IPS-NIHi11 (cell line): ENCODE measurements at regions not wholly inside any gene's neighbourhood (a gene's known extent, or its start where the extent isn't known, plus 50 kb on each side); places are given as distances from the start of the nearest gene placed in this dataset.

ENCODE experiments used
- DNase-seq: peaks from one replicate; pipeline ENCODE4 v3.0.0; 2012; ENCODE audit warnings: mixed read lengths, low spot score

GRCh38 chr6:98137391-98137790 is 697.0 kb upstream of the POU3F2 start:
- DNase-seq = no peak

DNA sequence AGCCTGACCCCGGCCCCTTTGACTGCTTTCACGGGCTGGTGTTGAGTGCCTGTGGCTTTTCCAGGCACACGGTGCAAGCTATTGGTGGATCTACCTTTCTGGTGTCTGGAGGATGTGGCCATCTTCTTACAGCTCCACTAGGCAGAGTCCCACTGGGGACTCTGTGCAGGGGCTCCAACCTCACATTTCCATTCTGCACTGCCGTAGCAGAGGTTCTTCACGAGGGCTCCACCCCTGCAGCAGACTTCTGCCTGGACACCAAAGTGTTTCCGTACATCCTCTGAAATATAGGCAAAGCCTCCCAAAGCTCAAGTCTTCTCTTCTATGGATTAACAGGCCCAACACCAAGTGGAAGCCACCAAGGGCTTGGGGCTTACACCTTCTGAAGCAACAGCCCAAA is 691.5 kb upstream of the POU3F2 start:
- DNase-seq = no peak

DNA sequence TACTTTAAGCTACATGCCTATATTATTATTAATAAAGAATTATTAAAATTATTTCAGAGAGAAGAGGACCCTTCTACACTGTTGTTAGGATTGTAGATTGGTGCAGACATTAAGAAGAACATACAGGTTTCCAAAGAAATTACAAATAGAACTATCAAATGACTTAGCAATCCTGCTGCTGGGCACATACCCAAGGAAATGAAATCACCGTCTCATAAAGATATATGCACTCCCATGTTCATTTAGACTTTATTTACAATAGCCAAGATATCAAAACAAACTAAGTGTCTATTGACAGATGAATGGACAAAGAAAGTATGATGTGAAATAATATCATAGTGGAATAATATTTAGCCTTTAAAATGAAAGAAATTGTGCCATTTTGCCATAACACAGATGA is 687.7 kb upstream of the POU3F2 start:
- no peak for DNase-seq

DNA sequence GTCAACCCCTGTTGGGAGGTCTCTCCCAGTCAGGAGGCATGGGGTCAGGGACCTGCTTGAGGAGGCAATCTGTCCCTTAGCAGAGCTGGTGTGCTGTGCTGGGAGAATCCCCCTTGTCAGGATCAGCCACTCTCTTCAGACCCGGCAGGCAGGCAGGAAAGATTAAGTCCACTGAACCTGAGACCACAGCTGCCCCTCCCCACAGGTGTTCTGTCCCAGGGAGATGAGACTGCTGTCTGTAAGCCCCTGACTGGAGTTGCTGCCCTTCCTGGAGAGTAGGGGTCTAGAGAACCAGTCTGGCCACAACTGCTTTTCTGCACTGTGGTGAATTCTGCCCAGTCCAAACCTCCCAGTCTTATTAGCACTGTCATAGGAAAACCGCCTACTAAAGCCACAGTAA is 677.8 kb upstream of the POU3F2 start:
- no peak for DNase-seq

DNA sequence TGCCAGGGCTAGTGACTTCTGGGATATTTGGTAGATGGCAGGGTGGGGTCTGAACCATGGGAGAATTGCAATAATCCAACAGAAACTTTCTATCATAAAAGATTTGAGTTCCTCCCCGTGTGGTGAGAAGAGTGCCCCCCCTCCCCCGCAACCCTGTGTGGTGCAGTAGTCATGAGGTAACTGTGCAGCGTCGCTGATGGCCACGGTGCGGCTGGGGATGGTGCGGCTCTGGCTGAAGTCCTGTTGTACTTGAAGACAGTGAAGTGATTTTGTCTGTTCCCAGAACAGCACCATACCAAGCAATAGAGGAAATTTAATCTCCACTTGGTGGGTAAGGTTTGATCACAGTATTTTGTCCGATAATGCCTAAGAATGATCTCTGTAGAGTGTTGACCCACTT is 654.8 kb upstream of the POU3F2 start:
- DNase-seq = no peak

- no peak for DNase-seq
Measured at GRCh38 chr6:98200084-98200483, 634.3 kb upstream of the POU3F2 start.

GRCh38 chr6:98203170-98203806 is 631.1 kb upstream of the POU3F2 start:
- DNase-seq = peak; percentile 8

- DNase-seq = no peak
Measured at GRCh38 chr6:98212468-98212867, 621.9 kb upstream of the POU3F2 start.

DNA sequence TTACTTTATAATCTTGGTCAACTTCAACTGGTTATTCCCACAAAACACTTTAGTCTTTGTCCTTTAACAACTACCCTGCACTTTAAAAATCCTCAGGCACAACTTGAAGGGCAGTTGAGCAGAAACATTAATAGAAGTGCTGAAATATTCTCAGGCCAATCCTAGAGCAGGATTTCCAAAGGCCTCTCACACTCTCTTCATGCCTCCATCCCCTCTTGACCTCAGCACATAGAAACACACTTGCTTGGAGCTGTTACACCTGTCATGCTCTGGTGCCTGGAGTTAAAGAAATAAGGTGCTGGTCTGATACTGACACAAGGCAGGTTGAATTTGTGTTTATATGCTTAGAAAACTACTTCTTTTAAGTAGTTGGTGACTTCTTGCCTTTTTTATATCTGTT is 618.8 kb upstream of the POU3F2 start:
- DNase-seq = no peak

DNA sequence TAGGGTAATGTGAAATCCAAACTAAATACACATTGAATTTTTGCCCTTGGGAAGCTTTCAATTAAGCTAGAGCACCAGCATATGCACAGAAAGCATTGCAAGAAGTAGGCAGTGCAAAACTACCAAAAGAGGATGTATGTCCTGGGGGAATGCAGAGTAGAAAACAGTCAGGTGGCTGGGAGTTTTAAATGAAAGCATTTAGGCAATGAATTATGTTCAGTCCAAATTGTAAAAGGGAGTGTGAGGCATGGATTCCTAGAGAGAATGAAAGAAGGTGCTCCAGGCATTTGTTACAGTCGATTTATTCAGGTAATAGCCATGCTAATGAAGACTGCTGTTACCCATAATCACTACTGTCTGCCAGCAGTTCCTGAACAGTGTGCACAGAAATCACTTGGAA is 604.1 kb upstream of the POU3F2 start:
- DNase-seq = no peak

- DNase-seq = no peak
Measured at GRCh38 chr6:98239057-98239456, 595.3 kb upstream of the POU3F2 start.

- DNase-seq = no peak
Measured at GRCh38 chr6:98241630-98242029, 592.7 kb upstream of the POU3F2 start.

DNA sequence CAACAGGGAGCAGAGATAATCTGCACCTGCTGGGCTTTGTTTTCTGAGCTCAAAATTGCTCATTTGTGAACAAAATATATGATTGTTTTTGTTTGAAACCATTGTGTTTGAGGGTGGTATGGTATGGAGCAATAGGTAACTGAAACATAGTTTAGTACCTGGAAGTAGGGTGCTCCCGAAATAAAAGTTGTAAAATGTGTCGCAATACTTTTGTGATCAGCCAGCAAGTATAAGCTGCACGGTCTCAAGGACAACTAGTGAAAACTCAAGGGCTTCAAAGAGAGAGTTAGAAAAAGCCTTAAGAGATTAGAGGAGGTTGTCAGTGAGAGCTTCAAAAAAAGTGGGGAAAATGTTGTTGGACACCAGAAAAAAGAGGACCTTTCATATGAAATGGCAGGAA is 579.8 kb upstream of the POU3F2 start:
- no peak for DNase-seq

DNA sequence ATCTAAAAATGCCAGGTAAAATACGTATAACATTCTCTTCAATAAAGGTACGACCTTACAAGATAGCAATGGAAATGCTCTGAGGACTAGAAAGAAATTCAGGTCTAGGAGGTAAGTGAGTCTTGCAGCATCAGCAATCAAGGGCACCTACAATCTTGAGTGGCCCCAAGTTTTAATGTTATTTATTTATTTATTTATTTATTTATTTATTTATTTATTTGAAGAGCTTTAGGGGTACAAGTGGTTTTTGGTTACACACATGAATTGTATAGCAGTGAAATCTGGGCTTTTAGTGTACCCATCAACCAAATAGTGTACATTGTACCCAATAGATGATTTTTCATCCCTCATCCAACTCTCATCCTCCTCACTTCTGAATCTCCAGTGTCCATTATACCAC is 574.0 kb upstream of the POU3F2 start:
- no peak for DNase-seq

DNA sequence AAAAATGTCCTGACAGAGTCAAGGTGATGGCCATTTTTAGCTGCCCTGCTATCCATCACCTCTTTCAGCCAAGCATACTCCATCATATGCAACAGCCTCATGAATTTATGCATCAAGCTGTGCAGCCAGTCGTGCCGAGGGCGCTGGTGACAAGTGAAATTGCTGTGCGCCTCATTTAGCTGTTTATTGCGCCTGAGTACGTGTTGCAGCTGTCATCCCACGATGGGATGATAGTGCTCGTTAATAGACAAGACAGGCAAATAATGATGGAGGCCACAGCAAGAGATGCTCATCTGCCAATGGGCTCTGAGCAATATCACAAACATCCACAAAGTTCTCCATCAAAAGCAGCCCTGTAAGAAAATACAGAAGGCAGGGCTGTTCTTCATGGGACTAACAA is 562.3 kb upstream of the POU3F2 start:
- DNase-seq = no peak

GRCh38 chr6:98274691-98275090 is 559.7 kb upstream of the POU3F2 start:
- no peak for DNase-seq

DNA sequence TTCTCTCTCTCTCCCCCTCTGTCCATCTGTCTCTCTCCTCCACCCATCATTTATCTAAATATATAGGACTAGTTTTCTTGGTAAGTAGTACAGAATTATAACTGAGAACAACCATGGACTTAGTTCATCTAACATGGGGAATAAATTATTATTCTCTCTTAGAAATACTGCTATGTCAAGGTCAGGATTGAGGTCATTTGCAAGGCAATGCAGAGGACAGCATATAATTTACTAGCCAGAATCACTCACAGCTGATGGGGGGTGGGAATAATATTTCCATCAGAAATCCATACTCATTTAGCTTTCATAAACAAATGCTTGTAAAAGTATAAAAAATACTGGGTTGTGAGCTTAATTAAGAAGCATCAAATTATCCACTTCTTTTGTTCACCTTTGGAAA is 553.9 kb upstream of the POU3F2 start:
- DNase-seq = no peak

DNA sequence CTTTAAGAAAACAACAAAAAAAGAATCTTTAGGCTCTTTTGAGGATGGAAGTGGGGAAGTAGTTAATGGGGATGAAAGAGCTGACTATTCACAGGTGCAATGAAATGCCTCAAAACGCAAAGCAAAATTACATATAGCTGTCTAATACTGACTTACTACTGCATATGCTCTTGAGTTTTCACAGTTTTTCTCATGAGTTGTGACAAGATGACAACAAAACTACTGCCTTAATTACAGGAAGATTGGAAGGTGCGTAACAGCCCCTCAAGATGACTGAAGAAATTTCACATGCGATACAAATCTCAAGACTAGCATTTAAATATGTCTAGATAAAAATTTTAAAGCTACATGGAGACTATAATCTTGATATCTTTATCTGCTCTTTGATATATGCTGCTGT is 547.8 kb upstream of the POU3F2 start:
- no peak for DNase-seq

DNA sequence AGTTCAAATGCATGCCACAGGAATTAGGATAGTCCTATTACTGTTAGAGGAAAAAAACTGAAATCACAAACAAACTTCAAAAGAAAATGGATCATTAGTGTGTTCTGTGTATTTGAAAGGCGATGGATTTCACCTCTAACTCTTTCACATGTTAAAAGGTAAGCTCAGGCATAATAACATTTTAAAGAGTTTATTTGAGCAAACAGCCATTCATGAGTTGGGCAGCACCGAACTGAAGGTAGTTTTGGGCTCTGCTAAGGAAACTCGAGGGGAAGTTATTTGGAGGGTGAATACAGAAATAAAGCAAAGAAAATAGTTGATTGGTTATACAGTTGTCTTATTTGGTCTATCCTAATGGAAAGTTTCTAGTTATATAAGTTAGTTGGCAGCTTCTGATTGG is 546.5 kb upstream of the POU3F2 start:
- no peak for DNase-seq

GRCh38 chr6:98292810-98293209 is 541.6 kb upstream of the POU3F2 start:
- DNase-seq = no peak

- DNase-seq = peak; percentile 29
Measured at GRCh38 chr6:98295515-98296175, 538.7 kb upstream of the POU3F2 start.

DNA sequence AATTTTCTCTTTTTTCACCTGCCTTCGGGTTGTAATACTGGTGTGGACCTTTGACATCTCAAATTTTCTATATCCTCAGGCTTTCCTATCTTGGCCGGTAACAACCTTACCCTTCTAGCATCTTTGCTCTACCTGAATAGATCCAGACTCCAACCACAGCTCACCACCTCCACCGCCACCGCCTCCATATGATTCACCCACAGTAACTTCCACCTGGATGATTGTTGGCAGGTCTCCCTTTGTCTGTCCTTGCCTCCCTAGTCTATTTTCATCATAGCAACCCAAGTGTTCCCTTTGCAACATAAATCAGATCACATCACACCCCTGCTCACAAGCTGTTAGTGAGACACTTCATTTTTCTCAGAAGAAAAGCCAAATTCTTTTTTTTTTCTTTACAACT is 525.8 kb upstream of the POU3F2 start:
- DNase-seq = no peak

GRCh38 chr6:98310443-98310842 is 523.9 kb upstream of the POU3F2 start:
- DNase-seq = no peak

DNA sequence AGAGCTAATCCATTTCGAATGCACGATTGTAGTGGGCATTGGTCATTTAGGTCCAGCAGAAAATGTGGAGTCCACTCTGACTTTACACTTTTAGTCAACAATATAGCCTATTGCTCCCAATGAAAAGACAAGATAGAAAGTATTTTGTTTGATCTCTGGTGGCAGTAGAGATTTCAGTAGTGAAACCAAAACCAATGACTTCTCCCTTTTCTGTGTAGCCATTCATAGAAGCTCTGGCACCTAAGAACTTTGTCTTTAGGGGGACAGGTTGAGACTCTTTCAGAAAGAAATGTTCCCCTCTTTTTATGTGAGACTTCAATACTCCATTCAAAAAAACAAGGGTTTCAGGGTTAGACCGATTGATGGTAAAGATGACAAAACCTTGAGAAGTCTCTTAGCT is 510.8 kb upstream of the POU3F2 start:
- DNase-seq = no peak
